GM21423 (cell line): ENCODE measurements at regions not wholly inside any gene's neighbourhood (a gene's known extent, or its start where the extent isn't known, plus 50 kb on each side); places are given as distances from the start of the nearest gene placed in this dataset.

Source experiments
- ATAC-seq: cut with Tn5 transposase; IDR thresholded peaks from one replicate; pipeline ENCODE4 v1.9.1; 2021; ENCODE audit warnings: mild to moderate bottlenecking, moderate library complexity; ENCODE audit not compliant: unreplicated experiment

GRCh38 chr4:34139346-34139745 lies 2105.0 kb downstream of the ARAP2 start:
- no peak for ATAC-seq

DNA sequence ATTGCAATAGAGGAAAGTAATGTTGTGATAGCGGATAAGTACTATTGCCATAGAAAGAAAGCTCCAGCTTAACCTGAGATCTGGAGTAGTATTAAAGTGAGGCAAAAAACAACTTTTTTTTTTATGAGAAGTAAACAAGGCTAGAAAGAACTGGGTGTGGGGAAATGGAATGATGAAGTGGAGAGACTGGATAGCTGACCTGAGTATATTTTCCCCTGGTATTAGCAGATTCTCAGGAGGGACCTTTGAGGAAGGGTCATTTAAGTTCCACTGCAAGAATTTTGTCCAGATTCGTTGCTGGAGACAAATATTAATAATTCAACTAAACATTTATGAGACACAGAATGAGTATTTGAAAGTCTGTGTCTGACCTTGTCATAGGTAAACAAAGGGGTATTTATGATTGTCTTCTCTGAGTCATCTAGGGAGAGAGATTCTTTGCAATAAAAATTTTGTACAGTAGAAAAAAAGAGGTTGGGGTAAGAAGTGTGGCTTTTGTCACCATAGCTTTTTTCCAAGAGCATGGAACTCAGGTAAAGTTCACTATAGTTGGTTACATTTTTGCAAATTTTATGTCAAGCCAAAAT lies 2095.9 kb downstream of the ARAP2 start:
- ATAC-seq, result no peak

DNA sequence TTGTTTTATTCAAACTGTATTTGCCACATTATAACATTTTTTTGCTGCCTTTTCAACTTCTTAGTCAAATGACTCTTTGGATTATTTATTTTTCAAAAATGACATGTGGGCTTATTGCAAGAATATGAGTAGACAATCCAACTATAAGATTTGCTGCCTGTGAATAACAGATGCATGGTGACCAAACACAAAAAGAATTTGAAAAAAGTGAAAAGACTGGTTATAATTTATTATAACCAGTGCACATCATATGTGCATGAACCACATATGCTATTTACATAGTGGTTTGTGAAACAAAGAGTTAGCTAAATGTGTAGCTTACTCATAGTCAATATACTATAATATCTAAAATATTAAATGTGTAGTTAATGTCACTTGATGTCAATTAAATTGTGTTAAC lies 2086.8 kb downstream of the ARAP2 start:
- ATAC-seq, result no peak

- ATAC-seq, result no peak
These were observed 2085.4 kb downstream of the ARAP2 start for GRCh38 chr4:34158878-34159277.

DNA sequence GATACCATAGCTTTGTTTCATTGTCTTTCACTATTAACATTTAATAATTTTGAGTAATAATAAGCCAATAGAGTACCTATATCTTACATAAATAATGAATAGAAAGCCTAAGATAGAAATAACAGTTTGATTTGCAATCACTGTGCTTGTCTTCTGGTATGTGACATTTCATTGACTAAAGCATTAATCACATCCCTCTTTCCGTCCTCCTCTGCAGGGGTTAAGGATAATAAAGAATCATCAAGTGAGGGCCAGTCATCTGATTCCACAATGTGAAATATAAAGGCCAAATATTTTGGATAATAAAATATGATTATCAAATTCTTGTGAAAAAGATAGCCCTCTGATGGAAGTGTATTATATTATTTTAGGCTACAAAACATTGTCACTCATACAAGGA lies 2073.4 kb downstream of the ARAP2 start:
- no peak for ATAC-seq

- ATAC-seq, result no peak
These were observed 2067.7 kb downstream of the ARAP2 start for GRCh38 chr4:34176609-34177008.

DNA sequence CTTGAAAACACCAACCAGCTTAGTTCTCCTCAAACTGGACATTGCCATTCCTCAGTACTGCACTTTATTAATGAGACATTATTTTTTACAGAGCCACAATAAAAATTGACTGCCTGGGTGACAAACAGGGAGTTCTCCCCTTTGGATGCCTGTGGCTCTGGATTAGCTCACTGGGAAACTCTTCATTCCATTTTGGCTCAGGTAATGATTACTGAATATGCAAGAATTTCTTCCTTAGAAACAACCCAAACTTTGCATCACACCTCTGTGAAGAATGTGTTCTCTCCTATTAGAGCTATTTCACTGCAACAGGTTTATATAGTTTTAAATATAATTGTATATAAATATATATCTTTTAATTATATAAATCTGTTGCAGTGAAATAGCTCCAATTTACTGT lies 2065.8 kb downstream of the ARAP2 start:
- ATAC-seq, result no peak

DNA sequence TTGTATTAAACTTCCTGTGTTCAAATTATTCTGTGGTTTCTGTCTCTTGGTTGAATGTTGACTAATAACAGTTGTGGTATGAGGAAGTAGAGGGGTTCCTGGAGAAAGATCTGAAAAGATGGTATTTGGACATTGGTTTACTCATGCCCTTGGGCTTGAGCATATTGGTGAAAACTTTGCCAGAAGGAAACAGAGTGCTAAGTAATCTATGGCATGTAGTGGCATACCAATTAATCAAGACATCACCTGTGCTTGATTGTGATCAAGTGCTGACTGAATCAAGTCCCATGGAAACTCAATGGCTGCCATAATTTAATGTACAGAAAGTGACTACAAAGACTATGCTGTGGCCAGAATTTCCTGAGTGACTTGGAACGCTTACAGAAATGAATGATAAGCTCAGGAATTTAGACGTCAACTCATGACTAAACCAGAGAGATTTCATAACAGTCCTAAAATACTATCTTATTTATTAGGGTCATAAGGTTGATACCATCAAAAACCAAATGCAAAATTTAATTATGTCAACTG lies 2062.9 kb downstream of the ARAP2 start:
- ATAC-seq, result no peak

GRCh38 chr4:34181891-34182290 lies 2062.4 kb downstream of the ARAP2 start:
- no peak for ATAC-seq

GRCh38 chr4:34182306-34182705 lies 2062.0 kb downstream of the ARAP2 start:
- no peak for ATAC-seq

- no peak for ATAC-seq
These were observed 2060.4 kb downstream of the ARAP2 start for GRCh38 chr4:34183926-34184325.

- ATAC-seq, result no peak
These were observed 2057.3 kb downstream of the ARAP2 start for GRCh38 chr4:34187056-34187455.

DNA sequence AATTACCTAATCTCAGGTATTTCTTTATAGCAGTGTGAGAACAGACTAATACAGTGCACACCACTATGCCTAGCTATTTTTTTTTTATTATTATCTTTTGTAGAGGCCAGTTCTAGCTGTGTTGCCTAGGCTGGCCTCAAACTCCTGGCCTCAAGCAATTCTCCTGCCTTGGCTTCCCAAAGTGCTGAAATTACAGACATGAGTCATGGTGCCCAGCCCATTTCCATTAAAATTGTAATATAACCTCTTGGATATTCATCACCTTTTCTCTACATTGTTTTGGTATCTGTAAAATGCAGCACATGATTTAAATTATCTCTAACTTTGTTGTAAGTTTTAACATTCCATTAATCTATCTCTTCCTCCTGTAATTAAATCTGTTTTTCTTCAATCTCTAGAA lies 2052.9 kb downstream of the ARAP2 start:
- no peak for ATAC-seq

DNA sequence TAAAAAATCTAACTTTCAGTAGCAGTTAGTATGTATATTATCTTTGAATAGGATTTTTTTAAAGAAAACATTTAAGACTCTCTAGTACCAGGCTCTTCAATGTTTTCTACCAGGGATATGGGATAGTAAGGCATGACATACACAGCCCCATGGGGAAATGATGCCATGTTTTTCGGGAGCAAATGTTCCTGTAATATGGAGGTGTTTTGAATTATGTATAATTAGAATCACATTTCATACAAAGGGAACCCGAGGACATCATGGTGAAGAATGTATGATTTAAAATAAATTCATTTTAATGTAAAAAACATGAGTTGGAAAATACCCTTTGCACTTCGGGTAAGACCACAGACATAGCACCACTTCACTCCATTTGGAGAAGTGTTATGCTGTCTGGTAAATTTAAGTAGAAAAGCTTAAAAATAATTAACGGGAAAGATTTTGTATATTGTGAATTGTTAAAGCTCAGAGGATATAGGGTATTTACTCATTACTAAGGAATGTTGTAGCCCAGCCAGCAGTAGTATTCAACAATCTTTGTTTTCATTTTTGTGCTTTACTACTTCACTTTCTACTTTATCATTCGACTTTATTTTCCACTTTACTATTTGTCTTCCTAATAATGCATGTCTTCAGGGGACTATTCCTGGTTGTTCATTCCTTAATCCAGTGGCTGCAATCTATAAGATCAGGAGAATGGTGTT lies 2050.7 kb downstream of the ARAP2 start:
- no peak for ATAC-seq

DNA sequence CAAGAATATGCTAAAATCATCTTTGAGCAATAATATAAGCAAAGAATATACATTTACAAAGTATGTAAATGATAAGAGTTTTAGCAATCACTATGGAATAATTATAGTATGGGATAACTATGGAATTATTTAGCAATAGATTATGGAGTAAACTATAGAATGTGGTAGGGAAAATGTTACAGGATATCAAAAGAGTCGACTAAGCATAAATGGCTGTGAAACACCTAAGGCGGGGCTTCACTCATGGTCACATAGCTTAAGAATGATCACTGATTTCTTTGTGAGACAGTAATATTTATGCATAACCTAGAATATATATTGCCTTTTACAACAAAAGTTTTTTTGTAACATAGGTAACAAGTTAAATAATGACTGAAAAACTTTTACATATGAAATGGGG lies 2049.7 kb downstream of the ARAP2 start:
- no peak for ATAC-seq

GRCh38 chr4:34196375-34196774 lies 2047.9 kb downstream of the ARAP2 start:
- no peak for ATAC-seq

GRCh38 chr4:34198966-34199365 lies 2045.3 kb downstream of the ARAP2 start:
- no peak for ATAC-seq

GRCh38 chr4:34200535-34200934 lies 2043.8 kb downstream of the ARAP2 start:
- no peak for ATAC-seq

DNA sequence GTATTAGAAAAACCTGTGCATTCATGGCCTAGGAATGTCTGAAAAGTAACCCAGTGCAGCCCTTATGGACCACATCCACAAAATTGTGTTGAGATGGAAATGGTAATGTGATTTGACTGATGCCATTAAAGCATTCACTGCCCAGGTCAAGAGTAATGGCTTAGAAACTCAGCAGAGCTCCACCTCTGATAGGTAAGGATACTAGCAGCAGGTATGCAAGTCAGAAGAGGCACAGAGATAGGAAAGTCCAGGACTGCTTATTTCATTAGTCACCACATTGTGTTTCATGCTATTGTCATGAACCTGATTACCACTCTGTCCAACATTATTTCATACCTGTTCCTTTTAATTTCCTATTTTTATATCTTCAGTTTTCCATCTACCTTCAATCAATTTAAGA lies 2042.2 kb downstream of the ARAP2 start:
- no peak for ATAC-seq

DNA sequence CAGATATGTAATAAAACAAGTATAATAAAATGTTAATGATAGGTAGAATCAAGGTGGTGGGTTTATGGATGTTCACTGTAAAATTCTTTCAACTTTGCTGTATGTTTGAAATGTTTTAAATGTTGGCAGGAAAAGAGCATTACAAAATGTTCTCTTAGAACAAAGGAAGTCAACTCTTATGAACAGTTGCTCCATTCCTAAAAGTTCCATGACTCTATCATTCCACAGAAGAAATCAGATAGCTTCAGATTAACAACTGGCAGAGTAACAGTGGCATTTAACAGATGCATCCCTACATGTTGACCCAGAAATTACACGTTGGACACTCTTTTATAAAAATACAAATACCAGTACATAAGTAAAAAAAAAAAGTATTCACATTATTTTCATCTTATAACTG lies 2023.7 kb downstream of the ARAP2 start:
- ATAC-seq, result no peak

GRCh38 chr4:34221986-34222385 lies 2022.3 kb downstream of the ARAP2 start:
- ATAC-seq, result no peak

- no peak for ATAC-seq
These were observed 2008.2 kb downstream of the ARAP2 start for GRCh38 chr4:34236118-34236517.

DNA sequence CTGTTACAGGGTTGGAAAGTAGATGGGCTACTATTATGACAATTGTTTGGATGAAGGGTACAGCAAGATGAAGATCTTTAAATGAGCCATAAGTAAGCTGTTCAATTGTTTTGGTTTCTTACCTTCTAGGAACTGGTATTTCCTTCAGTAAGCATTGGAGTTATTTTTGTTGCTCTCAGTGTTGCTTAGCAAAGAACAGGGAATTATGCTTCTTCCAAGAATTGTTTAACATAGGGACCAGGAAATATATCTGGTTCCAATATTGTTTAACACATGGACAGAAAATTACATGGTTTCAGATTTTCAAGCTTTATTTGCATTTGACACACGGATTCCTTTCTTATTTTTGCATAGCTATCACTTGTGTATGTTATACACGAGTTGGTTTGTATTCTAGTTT lies 1999.0 kb downstream of the ARAP2 start:
- ATAC-seq, result no peak
